GM23248 (cell line): ENCODE measurements at regions not wholly inside any gene's neighbourhood (a gene's known extent, or its start where the extent isn't known, plus 50 kb on each side); places are given as distances from the start of the nearest gene placed in this dataset.

Experiments
- EZH2 ChIP-seq: fragments of 200-600 bp; sonication (generic); IDR thresholded peaks from 2 replicates; pipeline ENCODE4 v1.6.1; 2018; ENCODE audit warnings: antibody characterized with exemption, mild to moderate bottlenecking; ENCODE audit not compliant: insufficient read depth, poor library complexity, severe bottlenecking
- EZH2phosphoT487 ChIP-seq: fragments of 200-600 bp; sonication (generic); IDR thresholded peaks from 2 replicates; pipeline ENCODE4 v1.6.1; 2018; ENCODE audit warnings: antibody characterized with exemption, moderate library complexity, mild to moderate bottlenecking, low read depth; ENCODE audit not compliant: insufficient read depth

GRCh38 chr12:13499008-13499407 is 302.5 kb downstream of the EMP1 start:
- no peak for TF ChIP-seq EZH2
- TF ChIP-seq EZH2phosphoT487 = no peak
